ENCODE measurements at regions not wholly inside any gene's neighbourhood (a gene's known extent, or its start where the extent isn't known, plus 50 kb on each side); places are given as distances from the start of the nearest gene placed in this dataset.
A peak's percentile ranks its signal among the peaks of the same experiment; 100 is the strongest.

- peaks cover 7 to 18% (median 13%) of the 10 kb centered on the region in 3 experiments for H3K36me3 Mint-ChIP-seq (ENCODE audit: insufficient read depth in 1 of 3, low read depth in 3 of 3)
- Histone ChIP-seq H3K56ac (ENCODE audit: insufficient read length, low read depth, low read length) (no peak overlapping the region), H4K5ac (ENCODE audit: insufficient read length, low read depth, low read length) (peak overlapping the region; percentile 80), H3K79me1 (ENCODE audit: insufficient read depth, low read depth, low read length, poor library complexity, severe bottlenecking) (no peaks in the 10 kb centered on the region), H3T11ph (ENCODE audit: low read length) (no peak overlapping the region), H2BK20ac (ENCODE audit: low read depth, low read length, poor library complexity, severe bottlenecking) (no peak overlapping the region), H2BK5ac (ENCODE audit: insufficient read length, low read length) (no peak overlapping the region), H3K27ac (ENCODE audit: insufficient read length, low read depth, low read length) (no peak overlapping the region), H3K79me2 (ENCODE audit: insufficient read depth, low read length) (no peaks in the 10 kb centered on the region), H2AFZ (ENCODE audit: low read length) (no peak overlapping the region), H2BK12ac (ENCODE audit: insufficient read length, low read depth, low read length) (no peak overlapping the region), H4K20me1 (ENCODE audit: control insufficient read depth, insufficient read depth, insufficient read length) (no peaks in the 10 kb centered on the region), H3K4me1 (ENCODE audit: insufficient read depth, low read length) (peaks cover 2% of the 10 kb centered on the region; the same call in 1 of the 2 replicates), H3K18ac (ENCODE audit: insufficient read length, low read depth, low read length) (no peak overlapping the region), H3K23me2 (ENCODE audit: insufficient read length, low read depth, low read length, poor library complexity, severe bottlenecking) (no peaks in the 10 kb centered on the region), H4K91ac (ENCODE audit: insufficient read length, low read depth, low read length) (no peak overlapping the region), H4K8ac (replicated peaks; ENCODE audit: insufficient read length, low read depth, low read length) (no peak overlapping the region), H3K23ac (ENCODE audit: insufficient read length, low read depth, low read length) (no peak overlapping the region), H2BK120ac (ENCODE audit: low read depth, low read length, poor library complexity, severe bottlenecking) (no peak overlapping the region), H3K9me3 (ENCODE audit: control insufficient read depth, low read depth, low read length) (peaks cover 5% of the 10 kb centered on the region), H3K4me2 (ENCODE audit: insufficient read depth, insufficient read length, low read length) (no peak overlapping the region), H3K14ac (ENCODE audit: insufficient read depth, low read length) (no peak overlapping the region), H2AK5ac (ENCODE audit: insufficient read length, low read length) (no peak overlapping the region), H3K4ac (ENCODE audit: low read depth, low read length) (no peak overlapping the region), H3K9ac (ENCODE audit: extremely low read depth, insufficient read length, low read length) (no peak overlapping the region), H2BK15ac (ENCODE audit: low read depth, low read length) (no peak overlapping the region), H3K27me3 (ENCODE audit: insufficient read depth, low read length) (no peaks in the 10 kb centered on the region)
- H3K9me3 Mint-ChIP-seq: peaks cover 83% of the 10 kb centered on the region in 2 experiments
- peaks cover 7 to 11% of the 10 kb centered on the region in 2 experiments for H3K4me1 Mint-ChIP-seq
- DNase-seq: no peak
- TF ChIP-seq, protein P1, sequence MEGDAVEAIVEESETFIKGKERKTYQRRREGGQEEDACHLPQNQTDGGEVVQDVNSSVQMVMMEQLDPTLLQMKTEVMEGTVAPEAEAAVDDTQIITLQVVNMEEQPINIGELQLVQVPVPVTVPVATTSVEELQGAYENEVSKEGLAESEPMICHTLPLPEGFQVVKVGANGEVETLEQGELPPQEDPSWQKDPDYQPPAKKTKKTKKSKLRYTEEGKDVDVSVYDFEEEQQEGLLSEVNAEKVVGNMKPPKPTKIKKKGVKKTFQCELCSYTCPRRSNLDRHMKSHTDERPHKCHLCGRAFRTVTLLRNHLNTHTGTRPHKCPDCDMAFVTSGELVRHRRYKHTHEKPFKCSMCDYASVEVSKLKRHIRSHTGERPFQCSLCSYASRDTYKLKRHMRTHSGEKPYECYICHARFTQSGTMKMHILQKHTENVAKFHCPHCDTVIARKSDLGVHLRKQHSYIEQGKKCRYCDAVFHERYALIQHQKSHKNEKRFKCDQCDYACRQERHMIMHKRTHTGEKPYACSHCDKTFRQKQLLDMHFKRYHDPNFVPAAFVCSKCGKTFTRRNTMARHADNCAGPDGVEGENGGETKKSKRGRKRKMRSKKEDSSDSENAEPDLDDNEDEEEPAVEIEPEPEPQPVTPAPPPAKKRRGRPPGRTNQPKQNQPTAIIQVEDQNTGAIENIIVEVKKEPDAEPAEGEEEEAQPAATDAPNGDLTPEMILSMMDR (conservative IDR thresholded peaks at IDR 0.05): no peak
- H3K27ac Mint-ChIP-seq: no peak overlapping the region
- WGBS (ENCODE audit: extremely low coverage, insufficient read length, low lambda C conversion rate): no CpG with 5 or more reads among the region's 2 CpGs
- H3K27me3 Mint-ChIP-seq (ENCODE audit: low read depth): no peaks in the 10 kb centered on the region
- no peak overlapping the region for H3K4me3 Mint-ChIP-seq
Measured at GRCh38 chrX:38960137-38960536, 158.9 kb downstream of the MID1IP1 start.

Data from H9 (cell line).